ENCODE measurements at regions not wholly inside any gene's neighbourhood (a gene's known extent, or its start where the extent isn't known, plus 50 kb on each side); places are given as distances from the start of the nearest gene placed in this dataset.
"Not testable (repeated sequence)": the region's sequence is repeated elsewhere in the genome, so short reads cannot be mapped to it uniquely, and the experiment has no call there.

DNA sequence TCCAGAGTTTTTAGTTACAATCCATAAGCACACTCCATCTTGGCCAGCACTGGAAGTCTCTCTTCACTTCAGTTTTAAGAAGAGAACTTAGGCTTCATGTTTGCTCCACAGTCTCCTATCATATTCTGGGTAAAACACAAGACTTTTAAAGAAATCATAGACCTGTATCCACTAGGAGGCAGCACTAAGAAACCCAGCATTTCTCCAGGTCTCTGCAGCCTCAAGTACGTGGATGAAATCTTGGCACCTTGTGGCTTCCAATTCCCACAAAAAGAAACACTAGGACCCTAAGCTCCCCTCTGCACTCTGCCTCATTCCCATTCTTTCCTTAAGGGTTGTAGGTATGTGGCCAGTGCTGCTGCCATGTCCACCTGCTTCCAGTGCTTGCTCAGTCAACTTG, 367.3 kb upstream of the CASK start:
- Histone ChIP-seq H3K9me3 (ENCODE audit: control insufficient read depth, insufficient read depth, low read length) (no peaks in the 10 kb centered on the region; the same call in 1 of the 2 replicates), H3K9ac (ENCODE audit: low read depth, low read length) (no peak overlapping the region), H3K36me3 (ENCODE audit: insufficient read depth, low read length) (no peaks in the 10 kb centered on the region), H3K4me1 (ENCODE audit: insufficient read depth, low read length) (no peaks in the 10 kb centered on the region)

GRCh38 chrX:42289492-42290385, 366.4 kb upstream of the CASK start:
- H3K9me3 ChIP-seq (ENCODE audit: control insufficient read depth, insufficient read depth, low read length) = no peaks in the 10 kb centered on the region; the same call in 1 of the 2 replicates
- H3K9ac ChIP-seq (ENCODE audit: low read depth, low read length) = no peak overlapping the region; the same call in 1 of the 2 replicates
- no peaks in the 10 kb centered on the region for H3K4me1 ChIP-seq (ENCODE audit: insufficient read depth, low read length)
- H3K36me3 ChIP-seq (ENCODE audit: insufficient read depth, low read length) = no peaks in the 10 kb centered on the region

- H3K9ac ChIP-seq (ENCODE audit: low read depth, low read length); H3K9me3 ChIP-seq (ENCODE audit: control insufficient read depth, insufficient read depth, low read length); H3K4me1 ChIP-seq (ENCODE audit: insufficient read depth, low read length); H3K36me3 ChIP-seq (ENCODE audit: insufficient read depth, low read length): not testable (repeated sequence)
Observed at GRCh38 chrX:42285681-42286080, 362.3 kb upstream of the CASK start.

GRCh38 chrX:42276982-42277690, 353.8 kb upstream of the CASK start:
- Histone ChIP-seq H3K4me1 (ENCODE audit: insufficient read depth, low read length) (no peaks in the 10 kb centered on the region; the same call in 1 of the 2 replicates), H3K9me3 (ENCODE audit: control insufficient read depth, insufficient read depth, low read length) (no peaks in the 10 kb centered on the region), H3K36me3 (ENCODE audit: insufficient read depth, low read length) (no peaks in the 10 kb centered on the region), H3K9ac (ENCODE audit: low read depth, low read length) (no peak overlapping the region)

- no peak overlapping the region for H3K9ac ChIP-seq (ENCODE audit: low read depth, low read length)
- H3K4me1 ChIP-seq (ENCODE audit: insufficient read depth, low read length) = no peaks in the 10 kb centered on the region; the same call in 1 of the 2 replicates
- no peaks in the 10 kb centered on the region for H3K36me3 ChIP-seq (ENCODE audit: insufficient read depth, low read length)
- H3K9me3 ChIP-seq (ENCODE audit: control insufficient read depth, insufficient read depth, low read length) = no peaks in the 10 kb centered on the region
Observed at GRCh38 chrX:42274151-42274550, 350.8 kb upstream of the CASK start.

- H3K36me3 ChIP-seq (ENCODE audit: insufficient read depth, low read length) = no peaks in the 10 kb centered on the region
- no peaks in the 10 kb centered on the region for H3K9me3 ChIP-seq (ENCODE audit: control insufficient read depth, insufficient read depth, low read length)
- H3K9ac ChIP-seq (ENCODE audit: low read depth, low read length) = no peak overlapping the region; the same call in 1 of the 2 replicates
Observed at GRCh38 chrX:42273387-42273786, 350.0 kb upstream of the CASK start.

GRCh38 chrX:42269186-42269585, 345.8 kb upstream of the CASK start:
- no peaks in the 10 kb centered on the region for H3K36me3 ChIP-seq (ENCODE audit: insufficient read depth, low read length)

More at GRCh38 chrX:42273387-42273786, 350.0 kb upstream of the CASK start:
- H3K4me1 ChIP-seq (ENCODE audit: insufficient read depth, low read length) = no peaks in the 10 kb centered on the region; the same call in 1 of the 2 replicates

DNA sequence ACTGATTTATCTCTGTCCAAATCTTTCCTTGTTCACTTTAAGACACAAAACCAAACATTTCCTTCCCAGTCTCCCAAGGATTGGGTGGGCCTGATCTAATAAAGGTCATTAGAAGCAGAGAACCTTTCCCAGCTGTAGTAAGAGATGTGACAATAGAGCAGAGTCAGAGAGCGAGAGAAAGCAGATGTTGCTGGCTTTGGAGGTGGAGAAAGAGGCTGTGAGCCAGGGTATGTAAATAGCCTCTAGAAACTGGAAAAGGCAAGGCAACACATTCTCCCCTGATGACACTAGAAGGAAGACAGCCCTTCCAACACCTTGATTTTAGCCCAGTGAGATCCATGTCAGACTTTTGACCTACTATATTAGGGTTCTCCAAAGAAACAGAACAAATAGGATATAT, 337.5 kb upstream of the CASK start:
- H3K9me3 ChIP-seq (ENCODE audit: control insufficient read depth, insufficient read depth, low read length) = peaks cover 3% of the 10 kb centered on the region; the same call in 1 of the 2 replicates

More at GRCh38 chrX:42269186-42269585, 345.8 kb upstream of the CASK start:
- Histone ChIP-seq H3K9me3 (ENCODE audit: control insufficient read depth, insufficient read depth, low read length) (no peaks in the 10 kb centered on the region), H3K4me1 (ENCODE audit: insufficient read depth, low read length) (no peaks in the 10 kb centered on the region), H3K9ac (ENCODE audit: low read depth, low read length) (no peak overlapping the region)

GRCh38 chrX:42248226-42248625, 324.9 kb upstream of the CASK start:
- Histone ChIP-seq H3K9me3 (ENCODE audit: control insufficient read depth, insufficient read depth, low read length) (no peaks in the 10 kb centered on the region), H3K36me3 (ENCODE audit: insufficient read depth, low read length) (no peaks in the 10 kb centered on the region), H3K4me1 (ENCODE audit: insufficient read depth, low read length) (no peaks in the 10 kb centered on the region), H3K9ac (ENCODE audit: low read depth, low read length) (no peak overlapping the region)

More for the DNA sequence above, 337.5 kb upstream of the CASK start:
- no peak overlapping the region for H3K9ac ChIP-seq (ENCODE audit: low read depth, low read length)
- no peaks in the 10 kb centered on the region for H3K4me1 ChIP-seq (ENCODE audit: insufficient read depth, low read length)
- H3K36me3 ChIP-seq (ENCODE audit: insufficient read depth, low read length) = no peaks in the 10 kb centered on the region

- H3K9ac ChIP-seq (ENCODE audit: low read depth, low read length) = no peak overlapping the region
- no peaks in the 10 kb centered on the region for H3K36me3 ChIP-seq (ENCODE audit: insufficient read depth, low read length)
- H3K9me3 ChIP-seq (ENCODE audit: control insufficient read depth, insufficient read depth, low read length) = no peaks in the 10 kb centered on the region; the same call in 1 of the 2 replicates
- no peaks in the 10 kb centered on the region for H3K4me1 ChIP-seq (ENCODE audit: insufficient read depth, low read length)
Observed at GRCh38 chrX:42247241-42247640, 323.9 kb upstream of the CASK start.

GRCh38 chrX:42246814-42247213, 323.5 kb upstream of the CASK start:
- Histone ChIP-seq H3K9me3 (ENCODE audit: control insufficient read depth, insufficient read depth, low read length) (no peaks in the 10 kb centered on the region; the same call in 1 of the 2 replicates), H3K36me3 (ENCODE audit: insufficient read depth, low read length) (no peaks in the 10 kb centered on the region), H3K9ac (ENCODE audit: low read depth, low read length) (no peak overlapping the region), H3K4me1 (ENCODE audit: insufficient read depth, low read length) (no peaks in the 10 kb centered on the region)

GRCh38 chrX:42242004-42242403, 318.6 kb upstream of the CASK start:
- Histone ChIP-seq H3K36me3 (ENCODE audit: insufficient read depth, low read length) (no peaks in the 10 kb centered on the region), H3K9me3 (ENCODE audit: control insufficient read depth, insufficient read depth, low read length) (no peaks in the 10 kb centered on the region; the same call in 1 of the 2 replicates), H3K4me1 (ENCODE audit: insufficient read depth, low read length) (no peaks in the 10 kb centered on the region), H3K9ac (ENCODE audit: low read depth, low read length) (no peak overlapping the region)

- H3K9ac ChIP-seq (ENCODE audit: low read depth, low read length) = no peak overlapping the region
- no peaks in the 10 kb centered on the region; the same call in 1 of the 2 replicates for H3K9me3 ChIP-seq (ENCODE audit: control insufficient read depth, insufficient read depth, low read length)
- H3K36me3 ChIP-seq (ENCODE audit: insufficient read depth, low read length) = no peaks in the 10 kb centered on the region
- no peaks in the 10 kb centered on the region for H3K4me1 ChIP-seq (ENCODE audit: insufficient read depth, low read length)
Observed at GRCh38 chrX:42241421-42241820, 318.1 kb upstream of the CASK start.

GRCh38 chrX:42237956-42238355, 314.6 kb upstream of the CASK start:
- H3K9ac ChIP-seq (ENCODE audit: low read depth, low read length) = no peak overlapping the region
- no peaks in the 10 kb centered on the region; the same call in 1 of the 2 replicates for H3K9me3 ChIP-seq (ENCODE audit: control insufficient read depth, insufficient read depth, low read length)
- H3K36me3 ChIP-seq (ENCODE audit: insufficient read depth, low read length) = no peaks in the 10 kb centered on the region
- H3K4me1 ChIP-seq (ENCODE audit: insufficient read depth, low read length) = no peaks in the 10 kb centered on the region
